ENCODE measurements at regions not wholly inside any gene's neighbourhood (a gene's known extent, or its start where the extent isn't known, plus 50 kb on each side); places are given as distances from the start of the nearest gene placed in this dataset.

GRCh38 chr5:71957292-71957898 is 149.9 kb upstream of the MAP1B start:
- TF ChIP-seq CREB1 (IDR thresholded peaks at IDR 0.05; ENCODE audit: low read depth) (no peak), RAD21 (IDR thresholded peaks at IDR 0.05; ENCODE audit: low read depth) (no peak), MAX (IDR thresholded peaks at IDR 0.05) (no peak), TCF12 (IDR thresholded peaks at IDR 0.05; ENCODE audit: low read depth) (no peak), TAF1 (IDR thresholded peaks at IDR 0.05; ENCODE audit: low read depth) (no peak), EGR1 (IDR thresholded peaks at IDR 0.05) (no peak), ZBTB7A (IDR thresholded peaks at IDR 0.05; ENCODE audit: low read depth) (no peak), YY1 (IDR thresholded peaks at IDR 0.05; ENCODE audit: low read depth) (no peak), NFIC (IDR thresholded peaks at IDR 0.05) (no peak), CEBPB (IDR thresholded peaks at IDR 0.05) (no peak), EP300 (IDR thresholded peaks at IDR 0.05; ENCODE audit: borderline replicate concordance) (no peak), TEAD4 (IDR thresholded peaks at IDR 0.05) (no peak), FOXM1 (IDR thresholded peaks at IDR 0.05; ENCODE audit: borderline replicate concordance, low read depth) (no peak)
- TF ChIP-seq, protein P1, sequence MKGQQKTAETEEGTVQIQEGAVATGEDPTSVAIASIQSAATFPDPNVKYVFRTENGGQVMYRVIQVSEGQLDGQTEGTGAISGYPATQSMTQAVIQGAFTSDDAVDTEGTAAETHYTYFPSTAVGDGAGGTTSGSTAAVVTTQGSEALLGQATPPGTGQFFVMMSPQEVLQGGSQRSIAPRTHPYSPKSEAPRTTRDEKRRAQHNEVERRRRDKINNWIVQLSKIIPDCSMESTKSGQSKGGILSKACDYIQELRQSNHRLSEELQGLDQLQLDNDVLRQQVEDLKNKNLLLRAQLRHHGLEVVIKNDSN (IDR thresholded peaks at IDR 0.05), result no peak

- no peak for TF ChIP-seq FOXM1 (IDR thresholded peaks at IDR 0.05; ENCODE audit: borderline replicate concordance, low read depth)
- TF ChIP-seq, protein P1 (IDR thresholded peaks at IDR 0.05), result no peak
- no peak for TF ChIP-seq CEBPB (IDR thresholded peaks at IDR 0.05)
- TF ChIP-seq RAD21 (IDR thresholded peaks at IDR 0.05; ENCODE audit: low read depth), result no peak
- TF ChIP-seq CREB1 (IDR thresholded peaks at IDR 0.05; ENCODE audit: low read depth), result no peak
- TF ChIP-seq, protein P2, sequence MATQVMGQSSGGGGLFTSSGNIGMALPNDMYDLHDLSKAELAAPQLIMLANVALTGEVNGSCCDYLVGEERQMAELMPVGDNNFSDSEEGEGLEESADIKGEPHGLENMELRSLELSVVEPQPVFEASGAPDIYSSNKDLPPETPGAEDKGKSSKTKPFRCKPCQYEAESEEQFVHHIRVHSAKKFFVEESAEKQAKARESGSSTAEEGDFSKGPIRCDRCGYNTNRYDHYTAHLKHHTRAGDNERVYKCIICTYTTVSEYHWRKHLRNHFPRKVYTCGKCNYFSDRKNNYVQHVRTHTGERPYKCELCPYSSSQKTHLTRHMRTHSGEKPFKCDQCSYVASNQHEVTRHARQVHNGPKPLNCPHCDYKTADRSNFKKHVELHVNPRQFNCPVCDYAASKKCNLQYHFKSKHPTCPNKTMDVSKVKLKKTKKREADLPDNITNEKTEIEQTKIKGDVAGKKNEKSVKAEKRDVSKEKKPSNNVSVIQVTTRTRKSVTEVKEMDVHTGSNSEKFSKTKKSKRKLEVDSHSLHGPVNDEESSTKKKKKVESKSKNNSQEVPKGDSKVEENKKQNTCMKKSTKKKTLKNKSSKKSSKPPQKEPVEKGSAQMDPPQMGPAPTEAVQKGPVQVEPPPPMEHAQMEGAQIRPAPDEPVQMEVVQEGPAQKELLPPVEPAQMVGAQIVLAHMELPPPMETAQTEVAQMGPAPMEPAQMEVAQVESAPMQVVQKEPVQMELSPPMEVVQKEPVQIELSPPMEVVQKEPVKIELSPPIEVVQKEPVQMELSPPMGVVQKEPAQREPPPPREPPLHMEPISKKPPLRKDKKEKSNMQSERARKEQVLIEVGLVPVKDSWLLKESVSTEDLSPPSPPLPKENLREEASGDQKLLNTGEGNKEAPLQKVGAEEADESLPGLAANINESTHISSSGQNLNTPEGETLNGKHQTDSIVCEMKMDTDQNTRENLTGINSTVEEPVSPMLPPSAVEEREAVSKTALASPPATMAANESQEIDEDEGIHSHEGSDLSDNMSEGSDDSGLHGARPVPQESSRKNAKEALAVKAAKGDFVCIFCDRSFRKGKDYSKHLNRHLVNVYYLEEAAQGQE (IDR thresholded peaks at IDR 0.05; ENCODE audit: low read depth), result no peak
- TF ChIP-seq EGR1 (IDR thresholded peaks at IDR 0.05), result no peak
- no peak for TF ChIP-seq ZBTB7A (IDR thresholded peaks at IDR 0.05; ENCODE audit: low read depth)
- no peak for TF ChIP-seq YY1 (IDR thresholded peaks at IDR 0.05; ENCODE audit: low read depth)
Observed at GRCh38 chr5:71960195-71960594, 147.1 kb upstream of the MAP1B start.

DNA sequence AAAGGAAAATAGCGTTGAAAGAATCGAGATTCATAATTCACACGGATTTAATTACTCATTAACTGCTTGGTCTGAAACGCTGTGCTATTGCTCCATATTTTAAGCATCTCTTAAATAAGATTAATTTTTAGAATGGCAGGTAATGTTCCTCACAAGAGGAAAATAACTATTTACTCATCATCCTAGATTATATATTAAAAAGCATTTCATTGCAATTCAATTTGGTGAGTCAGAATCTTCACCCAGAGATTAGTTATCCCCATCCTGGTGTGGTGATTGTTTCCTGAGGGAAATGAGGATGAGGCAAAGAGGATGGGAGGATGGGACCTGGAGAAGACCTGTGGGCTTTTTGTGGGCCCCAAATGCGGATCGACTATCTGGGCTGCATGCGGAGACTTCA is 145.5 kb upstream of the MAP1B start:
- no peak for TF ChIP-seq EGR1 (IDR thresholded peaks at IDR 0.05)
- TF ChIP-seq TCF12 (IDR thresholded peaks at IDR 0.05; ENCODE audit: low read depth), result no peak
- TF ChIP-seq ZBTB7A (IDR thresholded peaks at IDR 0.05; ENCODE audit: low read depth), result no peak
- no peak for TF ChIP-seq EP300 (IDR thresholded peaks at IDR 0.05; ENCODE audit: borderline replicate concordance)
- TF ChIP-seq TAF1 (IDR thresholded peaks at IDR 0.05; ENCODE audit: low read depth), result no peak
- TF ChIP-seq RAD21 (IDR thresholded peaks at IDR 0.05; ENCODE audit: low read depth), result no peak
- TF ChIP-seq, protein P1 (IDR thresholded peaks at IDR 0.05), result no peak
- no peak for TF ChIP-seq FOXM1 (IDR thresholded peaks at IDR 0.05; ENCODE audit: borderline replicate concordance, low read depth)
- no peak for TF ChIP-seq TEAD4 (IDR thresholded peaks at IDR 0.05)
- no peak for TF ChIP-seq YY1 (IDR thresholded peaks at IDR 0.05; ENCODE audit: low read depth)
- no peak for TF ChIP-seq MAX (IDR thresholded peaks at IDR 0.05)
- TF ChIP-seq, protein P2 (IDR thresholded peaks at IDR 0.05; ENCODE audit: low read depth), result no peak
- no peak for TF ChIP-seq NFIC (IDR thresholded peaks at IDR 0.05)
- TF ChIP-seq CREB1 (IDR thresholded peaks at IDR 0.05; ENCODE audit: low read depth), result no peak

- TF ChIP-seq MAX (IDR thresholded peaks at IDR 0.05) (no peak), EP300 (IDR thresholded peaks at IDR 0.05; ENCODE audit: borderline replicate concordance) (no peak), FOXM1 (IDR thresholded peaks at IDR 0.05; ENCODE audit: borderline replicate concordance, low read depth) (no peak), CREB1 (IDR thresholded peaks at IDR 0.05; ENCODE audit: low read depth) (no peak), EGR1 (IDR thresholded peaks at IDR 0.05) (no peak)
- TF ChIP-seq, protein P1 (IDR thresholded peaks at IDR 0.05), result no peak
Observed at GRCh38 chr5:71969460-71969859, 137.8 kb upstream of the MAP1B start.

DNA sequence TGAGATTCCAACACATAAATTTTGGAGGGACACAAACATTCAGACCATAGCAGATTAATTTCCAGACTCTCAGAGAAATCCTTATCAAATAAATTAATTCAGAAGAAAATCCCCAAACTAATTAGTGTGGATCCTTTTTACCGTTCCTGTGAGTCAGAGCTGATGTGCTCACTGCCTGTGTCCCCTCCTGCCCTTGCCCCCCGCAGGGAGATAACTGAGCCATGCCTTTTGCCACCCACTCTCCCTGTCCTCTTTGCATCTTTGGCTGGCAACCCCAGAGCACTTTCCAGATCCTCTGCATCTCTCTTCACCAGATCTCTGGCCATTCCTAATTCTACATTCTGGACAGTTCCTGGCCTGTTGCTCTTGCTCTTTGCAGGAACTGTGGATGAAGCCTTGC is 135.4 kb upstream of the MAP1B start:
- no peak for TF ChIP-seq CREB1 (IDR thresholded peaks at IDR 0.05; ENCODE audit: low read depth)
- TF ChIP-seq EP300 (IDR thresholded peaks at IDR 0.05; ENCODE audit: borderline replicate concordance), result no peak
- no peak for TF ChIP-seq FOXM1 (IDR thresholded peaks at IDR 0.05; ENCODE audit: borderline replicate concordance, low read depth)
- no peak for TF ChIP-seq RAD21 (IDR thresholded peaks at IDR 0.05; ENCODE audit: low read depth)
- TF ChIP-seq NFIC (IDR thresholded peaks at IDR 0.05), result no peak
- TF ChIP-seq, protein P1 (IDR thresholded peaks at IDR 0.05), result no peak
- no peak for TF ChIP-seq ZBTB7A (IDR thresholded peaks at IDR 0.05; ENCODE audit: low read depth)
- no peak for TF ChIP-seq YY1 (IDR thresholded peaks at IDR 0.05; ENCODE audit: low read depth)
- TF ChIP-seq, protein P2 (IDR thresholded peaks at IDR 0.05; ENCODE audit: low read depth), result no peak
- no peak for TF ChIP-seq EGR1 (IDR thresholded peaks at IDR 0.05)
- TF ChIP-seq CEBPB (IDR thresholded peaks at IDR 0.05), result no peak
- no peak for TF ChIP-seq TEAD4 (IDR thresholded peaks at IDR 0.05)
- no peak for TF ChIP-seq TAF1 (IDR thresholded peaks at IDR 0.05; ENCODE audit: low read depth)
- no peak for TF ChIP-seq TCF12 (IDR thresholded peaks at IDR 0.05; ENCODE audit: low read depth)
- no peak for TF ChIP-seq MAX (IDR thresholded peaks at IDR 0.05)
